Jurkat, Clone E6-1 (cell line): ENCODE measurements at regions not wholly inside any gene's neighbourhood (a gene's known extent, or its start where the extent isn't known, plus 50 kb on each side); places are given as distances from the start of the nearest gene placed in this dataset.
"Not testable (repeated sequence)": the region's sequence is repeated elsewhere in the genome, so short reads cannot be mapped to it uniquely, and the experiment has no call there.

Source experiments
- DNase-seq: peaks from one replicate; pipeline ENCODE4 v3.0.0-alpha.2; 2011; ENCODE audit warnings: low read depth, low spot score
- H3K4me3 ChIP-seq: 2 replicates; pipeline ENCODE4 v1.5.1; 2011; ENCODE audit warnings: mild to moderate bottlenecking, low read length, control low read depth, moderate library complexity

GRCh38 chr12:67885375-67886169 is 103.7 kb upstream of the IFNG-AS1 start:
- no peak overlapping the region for H3K4me3 ChIP-seq
- no peak for DNase-seq

DNA sequence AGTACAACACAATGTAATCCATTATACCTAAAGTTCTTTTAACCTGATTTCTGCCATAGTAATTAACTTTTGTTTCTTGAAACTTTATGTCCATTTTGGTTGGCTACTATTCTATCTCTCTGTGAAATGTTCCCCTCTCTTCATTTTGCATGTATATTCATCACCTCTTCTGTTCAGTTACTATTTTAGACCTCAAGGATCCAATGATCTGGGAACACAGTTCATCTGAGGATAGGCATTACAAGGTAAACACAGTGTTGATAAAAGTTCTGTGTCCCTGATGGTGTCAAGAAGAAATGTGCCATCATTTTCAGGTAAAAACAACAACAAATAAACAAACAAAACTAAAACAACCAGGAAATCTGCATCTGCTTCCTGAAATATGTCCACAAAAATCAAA is 102.2 kb upstream of the IFNG-AS1 start:
- H3K4me3 ChIP-seq: no peak overlapping the region

GRCh38 chr12:67889931-67890330 is 99.3 kb upstream of the IFNG-AS1 start:
- no peak for DNase-seq
- H3K4me3 ChIP-seq: no peak overlapping the region

More for the DNA sequence above, 102.2 kb upstream of the IFNG-AS1 start:
- DNase-seq: no peak

GRCh38 chr12:67890726-67891258 is 98.5 kb upstream of the IFNG-AS1 start:
- no peak overlapping the region for H3K4me3 ChIP-seq
- no peak for DNase-seq

GRCh38 chr12:67891596-67891995 is 97.7 kb upstream of the IFNG-AS1 start:
- DNase-seq: no peak
- H3K4me3 ChIP-seq: no peak overlapping the region

DNA sequence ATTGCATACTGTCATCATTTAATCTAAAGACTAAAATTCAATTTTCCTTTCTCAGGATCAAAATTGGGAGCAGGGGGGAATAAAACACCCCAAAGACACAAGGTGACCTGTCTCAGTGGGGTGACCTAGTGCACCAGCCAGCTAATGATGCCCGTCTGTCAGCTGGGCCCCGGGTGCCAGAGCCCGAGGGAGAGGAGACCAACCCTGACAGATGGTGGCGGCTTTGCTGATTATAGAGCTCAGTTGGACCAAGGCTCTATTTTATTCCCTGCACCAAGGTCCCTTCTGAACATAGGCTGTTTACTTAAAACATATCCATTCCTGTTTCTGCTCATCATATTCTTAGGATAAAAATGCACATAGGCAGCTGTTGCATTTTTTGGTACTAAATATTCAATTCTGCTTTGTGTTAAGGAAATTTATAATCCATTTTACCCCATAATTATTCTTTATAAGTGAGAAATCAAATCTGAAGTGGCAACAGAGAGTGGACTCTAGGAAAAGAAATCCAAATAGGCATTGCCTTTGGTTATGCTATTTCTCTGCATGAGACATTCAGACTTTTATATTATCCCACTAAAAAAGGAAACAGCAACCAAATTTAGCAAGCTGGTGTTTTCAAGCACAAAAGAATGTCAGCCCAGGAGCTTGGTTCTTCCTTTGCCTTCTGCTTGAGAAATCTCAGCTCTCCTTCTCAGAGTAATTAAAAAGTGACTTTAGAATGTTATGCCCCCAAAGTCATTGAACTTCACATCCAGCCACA is 96.8 kb upstream of the IFNG-AS1 start:
- DNase-seq: no peak
- H3K4me3 ChIP-seq: no peak overlapping the region

GRCh38 chr12:67893022-67893580 is 96.1 kb upstream of the IFNG-AS1 start:
- no peak for DNase-seq

DNA sequence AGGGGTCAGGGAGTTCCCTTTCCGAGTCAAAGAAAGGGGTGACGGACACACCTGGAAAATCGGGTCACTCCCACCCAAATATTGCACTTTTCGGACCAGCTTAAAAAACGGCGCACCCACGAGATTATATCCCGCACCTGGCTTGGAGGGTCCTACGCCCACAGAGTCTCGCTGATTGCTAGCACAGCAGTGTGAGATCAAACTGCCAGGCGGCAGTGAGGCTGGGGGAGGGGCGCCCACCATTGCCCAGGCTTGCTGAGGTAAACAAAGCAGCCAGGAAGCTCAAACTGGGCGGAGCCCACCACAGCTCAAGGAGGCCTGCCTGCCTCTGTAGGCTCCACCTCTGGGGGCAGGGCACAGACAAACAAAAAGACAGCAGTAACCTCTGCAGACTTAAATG is 88.8 kb upstream of the IFNG-AS1 start:
- DNase-seq, H3K4me3 ChIP-seq: not testable (repeated sequence)

More at GRCh38 chr12:67893022-67893580, 96.1 kb upstream of the IFNG-AS1 start:
- H3K4me3 ChIP-seq: no peak overlapping the region

DNA sequence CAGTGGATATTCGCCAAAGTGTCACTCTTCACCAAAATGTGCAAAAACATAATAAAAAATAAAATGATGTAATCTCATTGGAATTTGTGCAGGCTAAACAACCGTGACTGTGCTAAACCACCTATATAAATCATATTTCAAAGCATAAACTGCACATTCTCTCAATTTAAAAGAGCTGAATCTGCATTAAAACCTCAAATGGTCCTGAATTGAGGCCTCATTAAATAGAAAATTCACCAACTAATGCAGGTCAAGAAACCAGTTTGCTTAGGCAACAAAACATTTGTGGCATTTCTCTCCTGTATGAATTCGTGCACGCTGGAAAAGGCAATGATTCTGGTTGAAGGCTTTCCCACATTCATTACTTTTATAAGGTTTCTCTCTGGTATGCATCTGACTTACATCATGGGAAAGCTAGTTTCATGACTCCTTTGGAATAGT is 80.1 kb upstream of the IFNG-AS1 start:
- H3K4me3 ChIP-seq: no peak overlapping the region
- no peak for DNase-seq

DNA sequence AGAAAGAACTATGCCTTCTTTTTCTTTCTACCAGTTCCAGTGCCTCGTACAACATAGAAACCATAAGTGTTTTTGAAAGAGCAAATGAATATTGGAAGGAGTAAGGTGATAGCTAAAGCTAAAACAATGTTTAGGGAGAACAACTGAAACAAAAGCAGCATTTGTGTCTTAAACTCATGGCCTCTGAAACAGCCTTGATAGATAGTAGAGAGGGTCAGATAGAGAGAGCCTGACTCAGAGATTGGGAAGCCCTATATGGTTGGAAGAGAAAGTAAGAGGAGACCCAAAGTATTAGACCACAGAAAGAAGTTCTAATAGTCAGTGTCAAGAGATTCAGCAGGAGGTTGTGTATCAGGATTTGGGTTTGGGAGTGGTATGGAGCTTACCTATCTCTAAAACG is 79.6 kb upstream of the IFNG-AS1 start:
- DNase-seq: no peak
- no peak overlapping the region for H3K4me3 ChIP-seq

DNA sequence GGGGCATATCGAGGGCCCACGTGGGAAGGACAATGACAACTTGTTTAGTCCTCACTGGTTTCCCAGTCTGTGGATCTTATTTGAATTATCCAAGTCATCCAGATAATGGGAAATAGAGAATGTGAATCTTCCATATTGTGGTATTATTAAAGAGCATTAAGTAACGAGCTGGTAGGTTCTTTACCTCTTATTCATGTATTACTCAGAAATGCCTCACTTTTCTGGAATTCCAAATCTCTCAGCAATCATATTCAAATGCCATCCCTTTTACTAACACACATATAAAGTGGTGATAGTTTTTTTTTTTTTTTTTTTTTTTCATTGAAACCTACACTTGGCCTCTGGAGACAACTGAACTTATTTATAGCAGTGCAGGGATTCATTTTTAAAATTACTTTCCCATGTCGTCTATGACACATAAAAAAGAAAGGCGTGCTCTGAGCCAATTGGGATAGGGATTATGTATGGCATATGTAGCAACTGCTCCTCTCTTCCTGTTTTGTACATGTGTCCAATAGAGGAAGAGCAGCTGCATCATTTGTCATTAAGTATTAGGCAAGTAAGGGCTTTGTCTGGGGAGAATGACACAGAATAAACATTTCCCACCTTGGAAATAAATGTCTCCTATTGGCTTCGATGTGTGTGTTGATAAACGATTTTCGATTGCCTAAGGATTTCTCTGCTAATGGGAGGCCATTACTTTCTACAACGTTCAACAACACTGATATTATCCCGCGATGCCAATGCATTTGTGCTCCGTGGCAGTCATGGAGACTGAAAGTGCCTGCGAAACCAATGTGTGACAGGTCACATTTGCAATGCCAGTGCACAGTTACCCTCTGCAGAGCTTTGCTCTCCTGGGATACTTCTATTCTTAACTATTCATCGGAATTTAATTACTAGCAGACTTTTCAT is 78.6 kb upstream of the IFNG-AS1 start:
- DNase-seq: no peak
- H3K4me3 ChIP-seq: no peak overlapping the region

- no peak for DNase-seq
- H3K4me3 ChIP-seq: no peak overlapping the region
Measured at GRCh38 chr12:67911275-67911600, 78.0 kb upstream of the IFNG-AS1 start.

DNA sequence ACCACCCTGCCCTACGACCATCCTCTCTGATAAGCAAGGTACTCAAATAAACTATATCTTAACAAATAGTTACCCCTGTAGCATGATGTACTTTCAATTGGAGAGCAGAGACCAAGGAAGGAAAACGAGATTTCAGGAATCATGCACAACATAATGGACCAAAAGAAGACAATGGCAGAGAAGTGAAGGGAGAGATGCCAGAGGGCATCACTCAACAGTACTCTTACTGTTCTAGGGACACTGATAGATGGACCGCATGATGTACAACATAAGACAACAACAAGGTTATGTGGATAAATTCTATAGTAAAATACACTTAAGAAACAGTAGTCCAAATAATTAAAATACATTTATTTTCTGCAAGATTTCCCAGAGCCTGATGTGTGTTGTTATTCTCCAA is 77.5 kb upstream of the IFNG-AS1 start:
- no peak overlapping the region for H3K4me3 ChIP-seq
- no peak for DNase-seq

- no peak overlapping the region for H3K4me3 ChIP-seq
- no peak for DNase-seq
Measured at GRCh38 chr12:67915335-67915851, 73.9 kb upstream of the IFNG-AS1 start.

GRCh38 chr12:67916266-67916970 is 72.8 kb upstream of the IFNG-AS1 start:
- H3K4me3 ChIP-seq: no peak overlapping the region
- no peak for DNase-seq

DNA sequence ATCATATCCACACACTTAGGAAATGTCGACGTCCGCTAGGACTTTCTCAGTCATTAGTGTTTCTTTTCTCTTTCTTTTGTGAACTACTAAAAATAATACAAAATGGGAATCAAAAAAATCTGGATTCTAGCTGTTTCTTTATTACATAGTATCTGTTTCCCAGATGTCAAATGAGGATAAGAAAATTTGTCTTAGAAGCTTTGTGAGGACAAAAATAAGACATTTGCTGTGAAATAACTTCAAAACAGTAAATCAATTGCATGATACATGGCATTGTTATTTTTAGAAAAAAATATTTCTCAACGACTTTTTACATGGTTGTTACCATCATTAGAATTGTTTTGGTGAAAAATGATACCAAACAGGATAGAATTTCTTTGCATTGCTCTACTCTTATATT is 71.4 kb upstream of the IFNG-AS1 start:
- no peak for DNase-seq

DNA sequence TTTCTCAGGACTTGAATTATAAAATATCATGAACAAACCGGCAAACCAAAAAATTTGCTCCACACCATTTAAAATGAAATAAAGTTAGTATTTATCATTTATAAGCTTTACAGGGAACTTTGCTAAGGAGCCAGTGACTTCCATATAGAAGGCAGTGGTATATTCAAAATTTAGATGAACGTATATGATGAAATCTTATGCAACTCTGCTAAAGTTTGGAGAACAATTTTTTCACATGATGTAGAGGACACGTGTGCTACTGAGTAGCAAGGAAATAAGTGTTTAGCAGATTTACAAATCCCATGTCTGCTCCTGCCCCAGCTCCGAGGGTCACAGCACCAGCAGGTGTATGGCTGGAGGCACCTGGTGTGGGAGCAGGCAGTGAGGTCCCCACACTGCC is 70.8 kb upstream of the IFNG-AS1 start:
- H3K4me3 ChIP-seq: no peak overlapping the region
- no peak for DNase-seq

More for the DNA sequence above, 71.4 kb upstream of the IFNG-AS1 start:
- H3K4me3 ChIP-seq: no peak overlapping the region

GRCh38 chr12:67919406-67919805 is 69.8 kb upstream of the IFNG-AS1 start:
- DNase-seq: no peak
- H3K4me3 ChIP-seq: no peak overlapping the region
